Coronary artery (tissue), 2 donors: ENCODE measurements at regions not wholly inside any gene's neighbourhood (a gene's known extent, or its start where the extent isn't known, plus 50 kb on each side); places are given as distances from the start of the nearest gene placed in this dataset.

Source experiments
- DNase-seq: peaks from one replicate; pipeline ENCODE4 v3.0.0-alpha.2; 2017; ENCODE audit warnings: low spot score
- H3K27ac ChIP-seq, 2 donors: fragments of 200-600 bp; sonication (generic); one replicate each; pipeline ENCODE4 v1.5.1; 2016 to 2019
- H3K4me3 ChIP-seq: fragments of 200-600 bp; sonication (generic); 2 replicates; pipeline ENCODE4 v1.5.1; 2016; ENCODE audit warnings: mild to moderate bottlenecking, moderate library complexity
- TF ChIP-seq, protein P1 (sequence below): fragments of 200-600 bp; sonication (generic); IDR thresholded peaks from one replicate; pipeline ENCODE4 v1.5.1; 2019; ENCODE audit warnings: antibody characterized with exemption

DNA sequence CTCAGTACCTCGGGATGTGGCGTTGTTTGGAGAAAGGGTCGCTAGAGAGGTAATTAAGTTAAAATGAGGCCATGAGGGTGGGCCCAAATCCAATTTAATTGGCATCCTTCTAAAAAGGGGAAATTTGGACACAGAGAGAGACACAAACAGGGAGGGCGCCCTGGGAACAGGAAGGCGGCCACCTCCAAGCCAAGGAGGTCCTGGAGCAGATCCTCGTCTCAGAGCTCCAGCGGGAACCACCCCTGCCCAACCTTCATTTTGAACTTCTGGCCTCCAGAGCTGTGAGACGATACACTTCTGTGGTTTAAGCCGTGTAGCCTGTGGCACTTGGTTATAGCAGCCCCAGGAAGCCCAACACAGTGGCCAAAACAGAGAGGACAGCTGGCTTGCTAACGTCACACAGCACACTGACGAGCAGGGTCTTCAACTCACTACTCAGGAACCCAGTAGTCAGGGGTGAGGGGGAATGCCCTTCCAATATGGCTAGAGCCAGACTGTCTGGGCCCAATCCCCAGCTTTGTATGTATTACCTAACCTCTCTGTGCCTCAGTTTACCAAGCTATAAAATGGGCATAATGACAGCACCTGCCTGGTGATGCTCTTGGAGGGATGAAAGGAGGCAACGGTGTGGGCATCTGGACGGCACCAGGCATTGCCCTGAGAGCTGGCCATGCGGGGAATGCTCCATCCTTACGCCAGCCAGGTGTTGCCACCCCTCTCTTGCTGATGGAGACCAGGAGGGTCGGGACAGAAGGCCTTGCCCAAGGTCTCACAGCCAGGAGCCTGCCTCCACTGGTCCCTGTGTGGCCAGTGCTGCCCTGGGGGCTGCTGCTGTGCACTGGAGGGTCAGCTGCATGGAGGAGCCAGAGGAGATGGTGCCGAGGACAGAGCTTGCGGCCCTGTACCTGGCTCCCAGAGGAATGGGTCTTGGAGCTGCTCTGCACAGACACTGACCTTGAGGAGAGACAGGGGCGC, 53.3 kb upstream of the LINC01488 start:
- DNase-seq, result no peak
- H3K4me3 ChIP-seq, result no peak overlapping the region
- H3K27ac ChIP-seq, result no peak overlapping the region
- TF ChIP-seq, protein P1, sequence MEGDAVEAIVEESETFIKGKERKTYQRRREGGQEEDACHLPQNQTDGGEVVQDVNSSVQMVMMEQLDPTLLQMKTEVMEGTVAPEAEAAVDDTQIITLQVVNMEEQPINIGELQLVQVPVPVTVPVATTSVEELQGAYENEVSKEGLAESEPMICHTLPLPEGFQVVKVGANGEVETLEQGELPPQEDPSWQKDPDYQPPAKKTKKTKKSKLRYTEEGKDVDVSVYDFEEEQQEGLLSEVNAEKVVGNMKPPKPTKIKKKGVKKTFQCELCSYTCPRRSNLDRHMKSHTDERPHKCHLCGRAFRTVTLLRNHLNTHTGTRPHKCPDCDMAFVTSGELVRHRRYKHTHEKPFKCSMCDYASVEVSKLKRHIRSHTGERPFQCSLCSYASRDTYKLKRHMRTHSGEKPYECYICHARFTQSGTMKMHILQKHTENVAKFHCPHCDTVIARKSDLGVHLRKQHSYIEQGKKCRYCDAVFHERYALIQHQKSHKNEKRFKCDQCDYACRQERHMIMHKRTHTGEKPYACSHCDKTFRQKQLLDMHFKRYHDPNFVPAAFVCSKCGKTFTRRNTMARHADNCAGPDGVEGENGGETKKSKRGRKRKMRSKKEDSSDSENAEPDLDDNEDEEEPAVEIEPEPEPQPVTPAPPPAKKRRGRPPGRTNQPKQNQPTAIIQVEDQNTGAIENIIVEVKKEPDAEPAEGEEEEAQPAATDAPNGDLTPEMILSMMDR, result no peak

DNA sequence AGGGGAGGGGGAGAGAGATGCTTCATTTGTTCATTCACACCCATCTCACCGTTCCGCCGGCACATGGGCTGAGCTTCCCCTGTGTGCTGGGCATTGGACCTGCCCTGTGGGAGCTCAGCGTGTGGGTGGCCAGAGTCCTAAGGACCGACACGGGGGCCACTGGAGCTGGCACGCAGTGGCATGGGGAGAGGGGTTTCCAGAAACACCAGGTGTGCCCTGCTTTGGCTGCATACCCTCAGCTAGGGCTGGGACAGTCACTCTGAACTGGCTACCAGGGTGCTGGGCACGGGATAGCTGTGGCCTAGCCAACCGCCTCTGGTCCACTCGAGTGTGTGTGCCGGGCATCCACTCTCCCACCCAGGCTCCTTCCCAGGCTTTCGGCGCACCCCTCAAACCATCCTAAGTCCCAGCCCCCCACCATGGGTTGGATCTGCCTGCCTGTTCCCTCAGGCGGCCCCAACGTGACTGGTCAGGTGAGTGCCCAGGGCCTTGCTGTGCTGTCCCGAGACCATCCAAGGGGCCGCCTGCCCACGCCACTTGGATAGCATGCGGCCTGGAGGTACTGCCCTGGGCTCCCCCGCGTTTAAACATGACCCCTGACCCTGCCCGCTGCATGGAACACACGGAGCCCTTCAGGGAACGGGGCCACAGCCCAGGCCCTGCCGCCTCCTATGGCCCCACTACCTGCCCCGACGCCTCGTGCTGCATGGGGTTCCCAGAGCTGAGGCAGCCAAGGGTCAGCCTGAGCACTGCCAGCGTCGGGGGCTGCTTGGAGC, 51.6 kb upstream of the LINC01488 start:
- Histone ChIP-seq H3K4me3 (no peak overlapping the region), H3K27ac (no peak overlapping the region)
- TF ChIP-seq, protein P1, result no peak
- DNase-seq, result no peak

DNA sequence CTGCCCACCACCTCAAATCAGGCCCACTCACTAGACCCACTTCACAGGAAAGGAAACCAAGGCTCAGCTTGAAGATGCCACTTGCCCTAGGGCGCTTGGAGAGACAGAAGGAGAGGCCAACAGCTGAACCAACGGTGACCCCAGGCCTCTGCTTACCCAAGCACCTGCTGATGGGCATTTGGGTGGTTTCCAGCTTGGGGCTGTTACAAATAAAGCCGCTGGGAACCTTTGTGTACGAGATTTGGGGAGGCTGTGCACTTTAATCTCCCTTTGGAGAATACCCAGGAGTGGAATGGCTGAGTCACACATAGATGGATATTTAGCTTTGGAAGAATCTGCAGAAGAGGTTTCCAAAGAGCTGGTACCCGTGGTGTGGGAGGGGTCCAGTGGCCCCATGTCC, 50.9 kb upstream of the LINC01488 start:
- no peak for DNase-seq
- TF ChIP-seq, protein P1, result no peak
- Histone ChIP-seq H3K27ac (no peak overlapping the region), H3K4me3 (no peak overlapping the region)

DNA sequence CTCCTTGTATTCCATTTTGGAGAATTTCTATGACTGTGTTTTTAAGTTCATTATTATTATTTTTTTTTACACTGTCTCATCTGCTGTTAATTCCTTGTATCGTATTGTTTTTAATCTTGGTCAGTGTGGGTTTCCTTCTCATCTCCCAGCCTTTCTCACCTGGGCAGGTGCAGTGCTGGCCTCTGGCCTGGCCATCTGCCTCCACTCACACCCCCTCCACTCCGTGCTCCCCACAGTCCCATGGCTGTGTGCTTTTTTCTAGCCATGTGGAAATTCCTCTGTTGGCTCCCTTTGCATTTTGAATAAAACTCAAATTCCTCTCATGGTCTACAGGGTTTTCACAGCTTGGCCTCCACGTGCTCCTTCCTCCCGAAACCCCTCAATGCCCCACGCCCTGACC, 50.3 kb upstream of the LINC01488 start:
- no peak overlapping the region for H3K27ac ChIP-seq
- TF ChIP-seq, protein P1, result no peak
- no peak overlapping the region for H3K4me3 ChIP-seq
- no peak for DNase-seq
